GM23338 (cell line): ENCODE measurements at regions not wholly inside any gene's neighbourhood (a gene's known extent, or its start where the extent isn't known, plus 50 kb on each side); places are given as distances from the start of the nearest gene placed in this dataset.

Experiments used
- ATAC-seq: fragments of 200-7000 bp; cut with Tn5 transposase; 3 replicates; pipeline ENCODE4 v1.9.1; 2020
- DNase-seq: peaks from one replicate; pipeline ENCODE4 v3.0.0-alpha.2; 2015; ENCODE audit warnings: low spot score
- H2AFZ ChIP-seq: fragments of 200-600 bp; sonication (generic); 2 replicates; pipeline ENCODE4 v1.8.0; 2016; ENCODE audit warnings: antibody characterized with exemption, mild to moderate bottlenecking, moderate library complexity
- H3F3A ChIP-seq: fragments of 200-600 bp; sonication (generic); replicated peaks from 2 replicates; pipeline ENCODE4 v1.8.0; 2017; ENCODE audit warnings: antibody characterized with exemption, mixed run types, low read depth
- H3K27ac ChIP-seq: fragments of 200-600 bp; sonication (generic); 2 replicates; pipeline ENCODE4 v1.6.1; 2016; ENCODE audit warnings: low read depth
- H3K27me3 ChIP-seq: fragments of 200-600 bp; sonication (generic); 2 replicates; pipeline ENCODE4 v1.8.0; 2016; ENCODE audit warnings: mild to moderate bottlenecking, mixed run types, moderate library complexity; ENCODE audit not compliant: insufficient read depth
- H3K36me3 ChIP-seq: fragments of 200-600 bp; sonication (generic); 2 replicates; pipeline ENCODE4 v1.8.0; 2016; ENCODE audit warnings: mild to moderate bottlenecking; ENCODE audit not compliant: insufficient read depth
- H3K4me1 ChIP-seq: fragments of 200-600 bp; sonication (generic); 2 replicates; pipeline ENCODE4 v1.8.0; 2016; ENCODE audit warnings: mild to moderate bottlenecking, moderate library complexity; ENCODE audit not compliant: insufficient read depth
- H3K4me2 ChIP-seq: fragments of 200-600 bp; sonication (generic); 2 replicates; pipeline ENCODE4 v1.7.1; 2017; ENCODE audit warnings: mixed run types
- H3K4me3 ChIP-seq: fragments of 200-600 bp; sonication (generic); 2 replicates; pipeline ENCODE4 v1.6.1; 2016; ENCODE audit warnings: mixed run types
- H3K79me2 ChIP-seq: fragments of 200-600 bp; sonication (generic); replicated peaks from 2 replicates; pipeline ENCODE4 v1.8.0; 2017; ENCODE audit warnings: mild to moderate bottlenecking; ENCODE audit not compliant: insufficient read depth
- H3K9me2 ChIP-seq: fragments of 200-600 bp; sonication (generic); 2 replicates; pipeline ENCODE4 v1.8.0; 2017; ENCODE audit not compliant: insufficient read depth
- H4K20me1 ChIP-seq: fragments of 200-600 bp; sonication (generic); replicated peaks from 2 replicates; pipeline ENCODE4 v1.8.0; 2017; ENCODE audit warnings: mild to moderate bottlenecking; ENCODE audit not compliant: insufficient read depth
- H3K27ac Mint-ChIP-seq: 2 replicates; pipeline ENCODE4 v1.8.0; 2020; ENCODE audit warnings: inconsistent platforms, mild to moderate bottlenecking, moderate library complexity, mixed read lengths
- H3K27me3 Mint-ChIP-seq: 3 replicates; pipeline ENCODE4 v1.8.0; 2022; ENCODE audit warnings: low read depth, mild to moderate bottlenecking, moderate library complexity, mixed read lengths, inconsistent platforms; ENCODE audit not compliant: insufficient read depth, poor library complexity
- H3K36me3 Mint-ChIP-seq: 3 replicates; pipeline ENCODE4 v1.8.0; 2021; ENCODE audit warnings: low read depth, mild to moderate bottlenecking, inconsistent platforms, moderate library complexity, mixed read lengths
- H3K4me1 Mint-ChIP-seq: 3 replicates; pipeline ENCODE4 v1.8.0; 2020; ENCODE audit warnings: mild to moderate bottlenecking, inconsistent platforms, mixed read lengths
- H3K4me3 Mint-ChIP-seq: 3 replicates; pipeline ENCODE4 v1.8.0; 2021; ENCODE audit warnings: moderate library complexity, mild to moderate bottlenecking, inconsistent platforms, mixed read lengths
- H3K9me3 Mint-ChIP-seq: 3 replicates; pipeline ENCODE4 v1.8.0; 2020; ENCODE audit warnings: moderate library complexity, mild to moderate bottlenecking, inconsistent platforms, mixed read lengths
- CREB1 ChIP-seq: fragments of 250-450 bp; sonication (Bioruptor Pico); IDR thresholded peaks from 2 replicates; pipeline ENCODE4 v1.5.0; 2020; ENCODE audit warnings: low read depth, mild to moderate bottlenecking, moderate library complexity
- CTCF ChIP-seq, 2 experiments: fragments of 200-600 bp in 1 of 2; sonication (generic) in 1 of 2; conservative IDR thresholded peaks; 2 replicates each; pipeline versions ENCODE4 v1.5.1 to v1.6.1; 2016 to 2017; ENCODE audit warnings: antibody characterized with exemption in 2 of 2, low read depth in 2 of 2, mild to moderate bottlenecking in 2 of 2, moderate library complexity in 1 of 2
- ETS1 ChIP-seq: IDR thresholded peaks from 2 replicates; pipeline ENCODE4 v1.6.1; 2016; ENCODE audit warnings: antibody characterized with exemption
- EZH2 ChIP-seq: fragments of 200-600 bp; sonication (generic); IDR thresholded peaks from one replicate; pipeline ENCODE4 v1.8.0; 2017; ENCODE audit warnings: antibody characterized with exemption, mild to moderate bottlenecking, low read depth; ENCODE audit not compliant: unreplicated experiment
- EZH2phosphoT487 ChIP-seq: fragments of 200-600 bp; sonication (generic); IDR thresholded peaks from one replicate; pipeline ENCODE4 v1.8.1; 2018; ENCODE audit warnings: antibody characterized with exemption; ENCODE audit not compliant: unreplicated experiment
- POLR2AphosphoS5 ChIP-seq: IDR thresholded peaks from 2 replicates; pipeline ENCODE4 v1.6.1; 2016; ENCODE audit warnings: antibody characterized with exemption, low read depth
- STAT1 ChIP-seq: IDR thresholded peaks from one replicate; pipeline ENCODE4 v1.6.1; 2016; ENCODE audit warnings: antibody characterized with exemption; ENCODE audit not compliant: unreplicated experiment
- ZNF114 ChIP-seq: fragments of 250-450 bp; sonication (Bioruptor Pico); IDR thresholded peaks from 2 replicates; pipeline ENCODE4 v1.5.0; 2020; ENCODE audit warnings: mild to moderate bottlenecking, moderate library complexity

GRCh38 chr3:56994391-56994790, 66.1 kb upstream of the SPATA12 start (continued):
- TF ChIP-seq CTCF (conservative IDR thresholded peaks at IDR 0.05; ENCODE audit: low read depth in 2 of 2) = no peak

DNA sequence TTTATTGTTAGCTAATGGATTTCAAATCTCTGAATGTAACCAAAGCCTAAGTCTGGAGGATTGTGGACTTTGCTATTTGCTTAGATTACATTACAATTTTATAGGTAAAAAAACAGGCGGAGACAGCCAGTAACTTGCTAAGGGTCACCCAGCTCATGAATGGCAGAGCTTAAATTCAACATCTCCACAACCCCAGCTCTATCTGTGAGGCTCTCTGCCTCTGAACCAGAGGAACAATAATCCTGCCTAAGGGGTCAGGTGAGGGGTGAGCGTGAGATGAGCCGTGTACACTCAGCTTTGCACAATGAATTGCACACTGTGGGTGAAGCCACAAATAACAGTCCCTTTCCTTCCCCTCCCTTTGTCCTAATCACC, 69.8 kb upstream of the SPATA12 start:
- peaks cover 3% of the 10 kb centered on the region for H3K27me3 Mint-ChIP-seq
- H3K36me3 Mint-ChIP-seq = no peaks in the 10 kb centered on the region
- H3K4me1 ChIP-seq = peaks cover 10% of the 10 kb centered on the region
- H3K27me3 ChIP-seq = no peaks in the 10 kb centered on the region
- DNase-seq = no peak
- no peak overlapping the region for H3K4me3 Mint-ChIP-seq
- no peaks in the 10 kb centered on the region for H4K20me1 ChIP-seq
- H3K79me2 ChIP-seq = no peaks in the 10 kb centered on the region
- peaks cover 21% of the 10 kb centered on the region for H3K4me1 Mint-ChIP-seq
- H3K9me3 Mint-ChIP-seq = no peaks in the 10 kb centered on the region
- no peaks in the 10 kb centered on the region for H3K9me2 ChIP-seq
- no peak overlapping the region for H3K4me3 ChIP-seq
- H3K27ac Mint-ChIP-seq = no peak overlapping the region
- H3K4me2 ChIP-seq = no peak overlapping the region
- H3F3A ChIP-seq = no peaks in the 10 kb centered on the region
- no peaks in the 10 kb centered on the region for H3K36me3 ChIP-seq
- no peak for TF ChIP-seq CTCF (conservative IDR thresholded peaks at IDR 0.05; ENCODE audit: low read depth in 2 of 2)
- no peak for TF ChIP-seq STAT1
- TF ChIP-seq ZNF114 = no peak
- no peak for TF ChIP-seq CREB1 (CRISPR knock-in tag)
- no peak for ATAC-seq
- no peak overlapping the region for H2AFZ ChIP-seq
- no peak overlapping the region for H3K27ac ChIP-seq

GRCh38 chr3:56989977-56990640, 70.4 kb upstream of the SPATA12 start:
- H3F3A ChIP-seq = no peaks in the 10 kb centered on the region
- no peak for DNase-seq
- no peak overlapping the region for H3K4me3 ChIP-seq
- H3K9me2 ChIP-seq = no peaks in the 10 kb centered on the region
- H3K9me3 Mint-ChIP-seq = no peaks in the 10 kb centered on the region
- H3K27ac Mint-ChIP-seq = no peak overlapping the region
- no peaks in the 10 kb centered on the region for H3K36me3 ChIP-seq
- peaks cover 24% of the 10 kb centered on the region for H3K4me1 Mint-ChIP-seq
- no peak overlapping the region for H2AFZ ChIP-seq
- H3K27me3 ChIP-seq = no peaks in the 10 kb centered on the region
- H3K27ac ChIP-seq = no peak overlapping the region
- no peaks in the 10 kb centered on the region for H4K20me1 ChIP-seq
- H3K27me3 Mint-ChIP-seq = peaks cover 3% of the 10 kb centered on the region
- H3K4me2 ChIP-seq = no peak overlapping the region
- no peaks in the 10 kb centered on the region for H3K79me2 ChIP-seq
- no peaks in the 10 kb centered on the region for H3K36me3 Mint-ChIP-seq
- peaks cover 10% of the 10 kb centered on the region for H3K4me1 ChIP-seq
- ATAC-seq = no peak
- H3K4me3 Mint-ChIP-seq = no peak overlapping the region
- TF ChIP-seq CTCF (conservative IDR thresholded peaks at IDR 0.05; ENCODE audit: low read depth in 2 of 2) (no peak), EZH2phosphoT487 (no peak), CREB1 (CRISPR knock-in tag) (no peak), ETS1 (no peak), EZH2 (no peak), POLR2AphosphoS5 (no peak), STAT1 (no peak)
